PC-3 (cell line): ENCODE measurements at regions not wholly inside any gene's neighbourhood (a gene's known extent, or its start where the extent isn't known, plus 50 kb on each side); places are given as distances from the start of the nearest gene placed in this dataset.
"Not testable (repeated sequence)": the region's sequence is repeated elsewhere in the genome, so short reads cannot be mapped to it uniquely, and the experiment has no call there.

Source experiments
- ATAC-seq: fragments of 200-7000 bp; cut with Tn5 transposase; 2 replicates; pipeline ENCODE4 v1.9.1; 2020; ENCODE audit warnings: mild to moderate bottlenecking, moderate library complexity
- BruUV-seq: library from RNA; stranded (reverse); fragments of 400-500 nt; replicated peaks from 2 replicates; lab custom pipeline; 2021; lab: Mats Ljungman, UMichigan
- CTCF ChIA-PET: fragments of 300-600 bp; sonication (Branson Sonifier 250); formaldehyde crosslinking; loops from one replicate; lab custom pipeline; 2022; ENCODE audit warnings: antibody characterized with exemption; lab: Charles Lee
- POLR2A ChIA-PET: fragments of 300-600 bp; sonication (Branson Sonifier 250); formaldehyde crosslinking; loops from one replicate; lab custom pipeline; 2022; ENCODE audit warnings: antibody characterized with exemption; ENCODE audit not compliant: unreplicated experiment; lab: Charles Lee
- DNase-seq: peaks from one replicate; pipeline ENCODE4 v3.0.0-alpha.2; 2015
- H2AFZ ChIP-seq: fragments of 300-600 bp; sonication (generic); 2 replicates; pipeline ENCODE4 v1.6.0; 2016; ENCODE audit warnings: antibody characterized with exemption, low read length
- H3F3A ChIP-seq: fragments of 300-600 bp; sonication (generic); one replicate; pipeline ENCODE4 v1.6.0; 2017; ENCODE audit warnings: antibody characterized with exemption, low read length, control low read depth, mild to moderate bottlenecking; ENCODE audit not compliant: unreplicated experiment
- H3K27ac ChIP-seq: fragments of 300-600 bp; sonication (generic); 2 replicates; pipeline ENCODE4 v1.5.1; 2016; ENCODE audit warnings: mild to moderate bottlenecking, low read length
- H3K27me3 ChIP-seq: fragments of 300-600 bp; sonication (generic); 2 replicates; pipeline ENCODE4 v1.6.1; 2016; ENCODE audit warnings: low read length, mixed read lengths
- H3K36me3 ChIP-seq: fragments of 300-600 bp; sonication (generic); 2 replicates; pipeline ENCODE4 v1.6.1; 2016; ENCODE audit warnings: low read depth, mixed run types, low read length, mixed read lengths
- H3K4me1 ChIP-seq: fragments of 300-600 bp; sonication (generic); 2 replicates; pipeline ENCODE4 v1.5.1; 2016; ENCODE audit warnings: low read length; ENCODE audit not compliant: insufficient read depth
- H3K4me2 ChIP-seq: fragments of 300-600 bp; sonication (generic); 2 replicates; pipeline ENCODE4 v1.6.0; 2016; ENCODE audit warnings: low read length
- H3K4me3 ChIP-seq: fragments of 300-600 bp; sonication (generic); 2 replicates; pipeline ENCODE4 v1.5.1; 2016; ENCODE audit warnings: mild to moderate bottlenecking, low read length, mixed read lengths
- H3K79me2 ChIP-seq: fragments of 300-600 bp; sonication (generic); 2 replicates; pipeline ENCODE4 v1.6.1; 2017; ENCODE audit warnings: low read length, mixed read lengths
- H3K9ac ChIP-seq: fragments of 300-600 bp; sonication (generic); 2 replicates; pipeline ENCODE4 v1.6.0; 2016; ENCODE audit warnings: mild to moderate bottlenecking, low read length
- H3K9me2 ChIP-seq: fragments of 300-600 bp; sonication (generic); replicated peaks from 2 replicates; pipeline ENCODE4 v1.6.1; 2016; ENCODE audit warnings: mixed run types, low read length, mixed read lengths
- H3K9me3 ChIP-seq: fragments of 300-600 bp; sonication (generic); 2 replicates; pipeline ENCODE4 v1.6.1; 2016; ENCODE audit warnings: low read length, mixed read lengths
- H4K20me1 ChIP-seq: fragments of 300-600 bp; sonication (generic); 2 replicates; pipeline ENCODE4 v1.6.1; 2016; ENCODE audit warnings: low read length, mixed read lengths
- EZH2 ChIP-seq: fragments of 300-600 bp; sonication (generic); IDR thresholded peaks from one replicate; pipeline ENCODE4 v1.6.1; 2017; ENCODE audit warnings: antibody characterized with exemption, mild to moderate bottlenecking, low read length; ENCODE audit not compliant: unreplicated experiment
- EZH2phosphoT487 ChIP-seq: fragments of 300-600 bp; sonication (generic); IDR thresholded peaks from 2 replicates; pipeline ENCODE4 v1.6.1; 2018; ENCODE audit warnings: mild to moderate bottlenecking, antibody characterized with exemption, low read length, borderline replicate concordance
- intact Hi-C: fragments of 100-400 bp; cut with micrococcal nuclease; formaldehyde crosslinking; loops from 2 replicates; pipeline ENCODE4 v1.9.0; 2023
- TF ChIP-seq, protein P1 (sequence below): fragments of 300-600 bp; sonication (generic); conservative IDR thresholded peaks from 2 replicates; pipeline ENCODE4 v1.5.1; 2017; ENCODE audit warnings: antibody characterized with exemption, low read depth, mild to moderate bottlenecking, low read length

DNA sequence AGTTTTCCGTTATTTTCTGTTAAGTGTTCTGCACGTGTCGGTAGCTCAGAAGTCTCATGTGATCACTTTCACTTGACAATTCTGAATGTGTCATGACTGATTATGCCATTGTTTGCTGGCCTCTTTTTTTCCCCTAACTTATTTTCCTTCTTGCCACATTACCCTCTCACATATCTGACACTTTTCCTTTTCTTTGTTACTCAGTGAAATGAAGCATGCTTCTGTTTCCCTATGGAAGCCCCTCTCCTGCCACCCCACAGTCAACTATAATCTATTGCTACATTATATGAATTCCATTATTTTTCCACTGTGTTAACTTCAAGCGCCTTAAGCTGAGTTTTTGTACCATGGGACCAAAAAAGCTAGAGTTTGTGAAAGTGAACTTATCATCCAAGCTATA lies 531.6 kb upstream of the HS3ST5 start:
- DNase-seq (no peak), ATAC-seq (no peak)
- Histone ChIP-seq H3K9ac (no peak overlapping the region), H2AFZ (no peak overlapping the region), H3K4me3 (no peak overlapping the region), H3K27me3 (no peaks in the 10 kb centered on the region), H3K4me1 (no peaks in the 10 kb centered on the region), H3K9me3 (no peaks in the 10 kb centered on the region), H3K9me2 (no peaks in the 10 kb centered on the region), H4K20me1 (no peaks in the 10 kb centered on the region), H3K79me2 (no peaks in the 10 kb centered on the region), H3K27ac (no peak overlapping the region), H3K36me3 (no peaks in the 10 kb centered on the region), H3F3A (no peaks in the 10 kb centered on the region), H3K4me2 (no peak overlapping the region)
- no TSS peak for BruUV-seq
- intact Hi-C loops, result no loop called here
- TF ChIP-seq EZH2, result no peak
- no peak for TF ChIP-seq EZH2phosphoT487
- POLR2A ChIA-PET, result no interaction called here
- CTCF ChIA-PET, result no interaction called here

DNA sequence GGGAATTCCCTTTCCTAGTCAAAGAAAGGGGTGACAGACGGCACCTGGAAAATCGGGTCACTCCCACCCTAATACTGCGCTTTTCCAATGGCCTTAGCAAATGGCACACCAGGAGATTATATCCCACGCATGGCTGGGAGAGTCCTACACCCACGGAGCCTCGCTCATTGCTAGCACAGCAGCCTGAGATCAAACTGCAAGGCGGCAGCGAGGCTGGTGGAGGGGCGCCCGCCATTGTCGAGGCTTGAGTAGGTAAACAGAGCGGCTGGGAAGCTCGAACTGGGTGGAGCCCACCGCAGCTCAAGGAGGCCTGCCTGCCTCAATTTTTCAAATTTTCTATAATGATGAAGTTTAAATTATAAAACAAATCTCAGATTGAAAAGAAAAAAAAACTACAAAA lies 522.7 kb upstream of the HS3ST5 start:
- H3K4me1 ChIP-seq, H3K36me3 ChIP-seq, intact Hi-C loops, BruUV-seq, H3K9me3 ChIP-seq, H3K79me2 ChIP-seq, H3K27ac ChIP-seq, H4K20me1 ChIP-seq, H2AFZ ChIP-seq, H3F3A ChIP-seq, H3K4me2 ChIP-seq, POLR2A ChIA-PET, DNase-seq, H3K4me3 ChIP-seq, CTCF ChIA-PET, H3K9ac ChIP-seq, H3K9me2 ChIP-seq, ATAC-seq: not testable (repeated sequence)
- H3K27me3 ChIP-seq, result peaks cover 29% of the 10 kb centered on the region; the same call in 1 of the 2 replicates

DNA sequence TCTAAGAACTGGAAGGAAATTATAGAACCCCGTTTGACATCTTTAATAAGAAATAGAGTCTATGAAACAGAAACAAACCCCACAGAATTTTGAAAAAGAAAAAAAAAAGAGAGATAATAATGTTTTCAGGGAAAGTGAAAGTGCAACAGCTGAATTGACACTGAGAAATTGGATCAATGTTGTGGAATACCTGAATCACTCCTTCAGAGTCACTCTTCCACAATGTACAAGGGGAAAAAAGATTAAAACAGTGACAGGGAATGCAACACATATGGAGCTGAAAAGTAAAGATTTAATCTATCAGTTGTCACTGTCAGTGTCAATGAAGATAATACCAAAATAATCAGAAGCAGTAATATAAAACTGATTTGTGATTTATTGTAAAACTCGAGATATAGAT lies 520.8 kb upstream of the HS3ST5 start:
- Histone ChIP-seq H3K79me2 (no peaks in the 10 kb centered on the region), H3K27ac (no peak overlapping the region), H3K9me3 (no peaks in the 10 kb centered on the region), H3K36me3 (no peaks in the 10 kb centered on the region), H3K9me2 (no peaks in the 10 kb centered on the region), H2AFZ (no peak overlapping the region), H4K20me1 (no peaks in the 10 kb centered on the region), H3K9ac (no peak overlapping the region), H3K27me3 (peaks cover 24% of the 10 kb centered on the region; the same call in 1 of the 2 replicates), H3K4me2 (no peak overlapping the region), H3K4me3 (no peak overlapping the region), H3K4me1 (no peaks in the 10 kb centered on the region), H3F3A (no peaks in the 10 kb centered on the region)
- no TSS peak for BruUV-seq
- intact Hi-C loops, result no loop called here
- DNase-seq (no peak), ATAC-seq (no peak)
- TF ChIP-seq EZH2 (no peak), EZH2phosphoT487 (no peak)
- TF ChIP-seq, protein P1, sequence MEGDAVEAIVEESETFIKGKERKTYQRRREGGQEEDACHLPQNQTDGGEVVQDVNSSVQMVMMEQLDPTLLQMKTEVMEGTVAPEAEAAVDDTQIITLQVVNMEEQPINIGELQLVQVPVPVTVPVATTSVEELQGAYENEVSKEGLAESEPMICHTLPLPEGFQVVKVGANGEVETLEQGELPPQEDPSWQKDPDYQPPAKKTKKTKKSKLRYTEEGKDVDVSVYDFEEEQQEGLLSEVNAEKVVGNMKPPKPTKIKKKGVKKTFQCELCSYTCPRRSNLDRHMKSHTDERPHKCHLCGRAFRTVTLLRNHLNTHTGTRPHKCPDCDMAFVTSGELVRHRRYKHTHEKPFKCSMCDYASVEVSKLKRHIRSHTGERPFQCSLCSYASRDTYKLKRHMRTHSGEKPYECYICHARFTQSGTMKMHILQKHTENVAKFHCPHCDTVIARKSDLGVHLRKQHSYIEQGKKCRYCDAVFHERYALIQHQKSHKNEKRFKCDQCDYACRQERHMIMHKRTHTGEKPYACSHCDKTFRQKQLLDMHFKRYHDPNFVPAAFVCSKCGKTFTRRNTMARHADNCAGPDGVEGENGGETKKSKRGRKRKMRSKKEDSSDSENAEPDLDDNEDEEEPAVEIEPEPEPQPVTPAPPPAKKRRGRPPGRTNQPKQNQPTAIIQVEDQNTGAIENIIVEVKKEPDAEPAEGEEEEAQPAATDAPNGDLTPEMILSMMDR, result no peak
- CTCF ChIA-PET, result interaction anchor here (0.5 kb wide), 1 partner anchor 306 kb away, joined by 10 read pairs; no protein-coding TSS in a partner anchor
- POLR2A ChIA-PET, result no interaction called here

DNA sequence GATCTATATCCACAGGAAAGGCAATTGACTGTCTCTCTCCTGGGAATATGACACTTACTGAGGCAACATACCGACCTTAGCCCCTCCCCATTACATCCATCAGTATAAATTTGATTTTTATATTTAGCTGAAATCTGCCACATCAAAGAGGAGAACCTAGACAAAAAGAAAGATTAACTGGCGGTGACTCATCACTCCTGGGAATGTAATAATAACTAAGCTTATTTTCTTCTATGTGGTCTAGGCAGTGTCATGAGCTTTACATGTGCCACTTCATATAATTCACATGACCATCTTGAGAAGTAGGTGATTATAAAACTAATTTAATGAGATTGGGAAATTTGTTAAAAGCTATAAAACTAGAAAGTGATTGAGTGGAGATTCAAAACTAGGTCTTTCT lies 520.0 kb upstream of the HS3ST5 start:
- no peak overlapping the region for H3K4me2 ChIP-seq
- no peaks in the 10 kb centered on the region for H3K4me1 ChIP-seq
- DNase-seq (no peak), ATAC-seq (no peak)
- H3K27me3 ChIP-seq, result peaks cover 16% of the 10 kb centered on the region; the same call in 1 of the 2 replicates
- no peaks in the 10 kb centered on the region for H3K79me2 ChIP-seq
- H4K20me1 ChIP-seq, result no peaks in the 10 kb centered on the region
- CTCF ChIA-PET, result no interaction called here
- no TSS peak for BruUV-seq
- H3F3A ChIP-seq, result no peaks in the 10 kb centered on the region
- H3K36me3 ChIP-seq, result no peaks in the 10 kb centered on the region
- no peaks in the 10 kb centered on the region for H3K9me2 ChIP-seq
- no peak overlapping the region for H3K9ac ChIP-seq
- H3K9me3 ChIP-seq, result no peaks in the 10 kb centered on the region
- no peak overlapping the region for H3K27ac ChIP-seq
- TF ChIP-seq, protein P1, result no peak
- TF ChIP-seq EZH2phosphoT487 (no peak), EZH2 (no peak)
- H3K4me3 ChIP-seq, result no peak overlapping the region
- intact Hi-C loops, result no loop called here
- POLR2A ChIA-PET, result no interaction called here
- H2AFZ ChIP-seq, result no peak overlapping the region
